ENCODE measurements at regions not wholly inside any gene's neighbourhood (a gene's known extent, or its start where the extent isn't known, plus 50 kb on each side); places are given as distances from the start of the nearest gene placed in this dataset.
"Not testable (repeated sequence)": the region's sequence is repeated elsewhere in the genome, so short reads cannot be mapped to it uniquely, and the experiment has no call there.

GRCh38 chr6:159400826-159401225 is 231.6 kb downstream of the FNDC1 start:
- DNase-seq (ENCODE audit: low read depth): no peak

- no peak for DNase-seq (ENCODE audit: low read depth)
These were observed 230.6 kb downstream of the FNDC1 start for GRCh38 chr6:159399751-159400221.

DNA sequence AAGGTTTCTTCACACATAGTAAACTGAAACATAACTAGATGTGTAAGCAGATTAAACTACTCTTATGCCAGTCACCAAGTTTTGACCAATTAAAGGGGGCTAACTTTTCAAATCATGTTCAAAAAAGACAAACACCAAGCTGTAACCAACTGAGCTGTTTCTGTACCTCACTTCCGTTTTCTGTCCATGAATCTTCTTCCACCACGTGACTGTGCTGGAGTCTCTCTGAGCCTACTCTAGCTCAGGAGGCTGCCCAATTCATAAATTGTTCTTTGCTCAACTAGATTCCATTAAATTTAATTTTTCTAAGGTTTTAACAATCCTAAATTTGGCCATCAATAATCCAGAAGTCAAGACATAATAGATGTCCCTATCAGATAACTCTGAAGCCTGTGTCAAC is 229.4 kb downstream of the FNDC1 start:
- DNase-seq (ENCODE audit: low read depth): no peak

- no peak for DNase-seq (ENCODE audit: low read depth)
These were observed 228.6 kb downstream of the FNDC1 start for GRCh38 chr6:159397753-159398152.

DNA sequence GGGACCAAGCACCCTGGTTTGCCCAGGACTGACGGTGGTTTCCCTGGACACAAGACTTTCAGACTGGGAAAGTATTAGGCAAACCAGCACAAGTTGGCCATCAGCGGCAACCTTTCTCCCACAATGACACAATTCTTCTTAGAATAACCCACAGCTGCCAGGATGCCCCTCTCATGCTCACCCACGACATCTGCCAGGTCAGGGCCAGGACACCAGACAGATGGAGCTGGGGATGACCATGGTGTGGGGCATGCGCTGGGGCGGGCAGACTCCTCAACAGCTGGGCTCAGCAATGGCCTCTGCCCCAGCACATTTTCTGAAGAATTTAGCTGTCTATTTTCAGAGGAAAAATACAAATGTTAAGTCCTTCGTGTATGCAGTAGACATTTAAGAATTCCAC is 226.4 kb downstream of the FNDC1 start:
- DNase-seq (ENCODE audit: low read depth): no peak

DNA sequence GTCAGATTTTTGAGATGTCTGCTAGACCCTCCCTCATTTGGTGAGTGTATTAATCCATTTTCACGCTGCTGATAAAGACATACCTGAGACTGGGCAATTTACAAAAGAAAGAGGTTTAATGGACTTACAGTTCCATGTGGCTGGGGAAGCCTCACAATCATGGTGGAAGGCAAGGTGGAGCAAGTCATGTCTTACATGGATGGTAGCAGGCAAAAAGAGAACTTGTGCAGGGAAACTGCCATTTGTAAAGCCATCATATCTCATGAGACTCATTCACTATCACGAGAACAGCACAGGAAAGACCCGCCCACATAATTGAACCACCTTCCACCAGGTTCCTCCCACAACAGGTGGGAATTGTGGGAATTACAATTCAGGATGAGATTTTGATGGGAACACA is 223.5 kb downstream of the FNDC1 start:
- not testable (repeated sequence) for DNase-seq (ENCODE audit: low read depth)

DNA sequence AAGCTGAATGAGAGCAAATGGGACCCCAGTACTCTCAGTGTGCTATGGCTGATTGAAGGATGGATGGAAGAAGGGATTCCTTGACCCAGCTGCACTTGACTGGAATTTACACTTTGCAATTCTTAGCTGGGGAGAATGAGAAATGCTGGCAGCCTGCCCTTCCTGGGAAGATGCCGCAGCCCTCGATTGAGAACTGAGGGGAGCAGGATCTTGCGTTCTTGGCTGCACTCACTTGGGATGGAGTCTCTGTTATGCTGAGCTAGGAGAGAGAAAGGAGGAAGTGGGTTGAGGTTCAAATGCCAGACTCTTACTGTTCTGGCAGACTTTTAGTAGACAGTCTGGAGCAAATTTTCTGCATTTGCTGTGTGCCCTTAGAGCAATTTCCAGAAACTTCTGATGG is 221.2 kb downstream of the FNDC1 start:
- DNase-seq (ENCODE audit: low read depth): no peak

- DNase-seq (ENCODE audit: low read depth): no peak
These were observed 220.5 kb downstream of the FNDC1 start for GRCh38 chr6:159389695-159390094.

DNA sequence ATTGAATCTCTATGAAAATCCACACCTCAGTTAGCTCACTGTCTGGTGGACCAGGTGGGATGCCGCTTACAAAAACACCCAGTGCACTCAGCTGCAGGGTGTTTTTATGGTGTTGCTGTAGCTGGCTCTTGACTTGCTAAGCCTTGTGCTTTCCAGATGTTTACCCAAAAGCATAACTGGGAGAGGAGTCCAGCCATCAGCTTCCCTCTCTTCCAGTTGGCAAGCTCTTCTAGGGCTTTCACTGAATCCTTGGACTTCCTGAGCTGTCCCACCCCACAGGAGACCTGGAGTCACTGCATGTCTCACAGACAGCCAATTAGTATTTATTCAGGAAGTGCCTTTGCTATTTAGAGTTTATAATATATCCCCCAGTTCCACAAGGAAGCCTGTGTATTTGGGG is 210.9 kb downstream of the FNDC1 start:
- no peak for DNase-seq (ENCODE audit: low read depth)

DNA sequence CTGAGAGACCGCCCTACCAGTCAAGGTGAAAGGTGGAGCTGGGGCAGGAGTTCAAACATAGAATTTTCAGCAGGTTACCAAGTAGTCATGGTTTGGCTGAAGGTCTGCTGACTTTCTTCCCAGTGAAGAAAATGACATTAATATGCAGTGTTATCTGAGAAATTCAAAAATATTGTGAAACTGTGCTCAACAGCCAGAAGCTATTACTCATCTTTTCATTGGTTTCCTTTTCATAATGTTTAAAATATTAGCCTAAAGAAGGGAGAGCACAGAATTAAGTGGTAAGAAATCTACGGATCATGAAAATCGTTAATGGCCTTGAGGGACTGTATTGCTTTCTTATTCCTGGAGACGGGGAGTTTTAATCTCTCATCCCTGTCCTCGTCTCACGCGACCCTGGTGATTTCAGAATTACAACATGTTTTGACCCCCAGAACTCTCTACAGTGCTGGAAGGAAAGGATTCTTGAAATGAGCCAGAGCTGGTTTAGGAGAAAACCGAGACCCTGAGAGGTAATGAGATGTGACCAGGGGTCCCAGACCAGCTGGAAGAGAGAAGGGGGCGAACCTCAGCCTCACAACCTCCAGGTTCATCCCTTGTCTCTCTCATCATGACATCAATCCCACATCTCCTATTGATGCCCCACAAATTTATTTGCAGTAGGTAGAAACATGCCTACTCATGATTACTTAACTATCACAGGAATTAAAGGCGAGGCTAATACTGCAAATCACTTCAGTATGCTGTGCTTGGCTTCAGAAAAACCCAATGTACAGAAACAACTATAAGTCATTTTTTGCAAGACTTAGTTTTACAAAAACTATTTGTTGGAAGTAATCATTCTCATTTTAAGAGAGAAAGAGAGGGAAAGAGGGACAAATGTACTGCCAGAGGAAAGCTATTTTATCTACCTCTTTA is 209.5 kb downstream of the FNDC1 start:
- no peak for DNase-seq (ENCODE audit: low read depth)

DNA sequence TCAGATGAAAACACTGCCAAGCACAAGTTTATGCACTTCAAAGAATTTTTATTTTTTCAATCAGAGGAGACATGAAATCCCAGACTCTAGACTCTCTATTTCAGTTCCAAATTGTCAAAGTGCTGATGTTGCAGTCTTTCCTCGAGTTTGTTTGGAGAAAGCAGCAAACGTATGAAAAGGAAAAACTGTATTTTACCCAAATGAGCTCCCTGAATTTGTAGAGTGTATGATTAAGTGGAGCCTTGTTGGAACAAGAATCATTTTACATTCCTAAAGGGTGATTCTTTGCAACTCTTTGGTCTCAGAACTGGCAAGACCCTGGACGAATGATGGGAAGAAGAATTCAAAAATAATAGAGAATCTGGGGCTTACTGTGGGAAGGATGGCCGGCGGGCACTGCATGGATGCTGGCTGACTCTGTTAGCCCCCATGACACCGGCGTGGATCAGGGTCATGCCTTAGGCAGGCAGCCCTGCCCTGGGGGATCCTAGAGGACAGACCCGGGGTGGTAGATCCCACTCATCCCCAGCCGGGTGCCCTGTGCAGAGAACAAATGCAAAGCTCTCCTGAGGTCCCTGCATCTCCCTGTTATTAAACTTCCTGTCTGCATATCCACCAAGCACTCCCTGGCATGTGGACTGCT is 207.4 kb downstream of the FNDC1 start:
- no peak for DNase-seq (ENCODE audit: low read depth)

DNA sequence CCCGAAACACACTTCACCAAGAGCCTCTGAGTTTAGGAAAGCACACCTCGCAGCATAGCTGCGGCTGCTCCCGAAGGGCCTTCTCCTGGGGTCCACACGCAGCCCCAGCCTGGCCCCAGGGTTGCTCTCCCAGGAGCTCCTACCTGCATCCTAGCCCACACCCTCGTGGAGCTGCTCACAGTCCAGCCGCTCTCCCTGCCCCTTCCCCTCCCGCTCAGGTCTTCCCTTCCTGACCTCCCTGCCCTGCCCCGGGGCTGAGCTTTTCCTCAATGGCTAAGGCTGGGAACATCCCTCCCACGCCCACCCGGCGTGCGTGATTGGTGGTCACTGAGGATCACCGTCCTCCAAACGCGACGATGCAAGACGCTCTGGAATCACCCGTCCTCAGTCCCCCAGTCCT is 205.8 kb downstream of the FNDC1 start:
- no peak for DNase-seq (ENCODE audit: low read depth)

DNA sequence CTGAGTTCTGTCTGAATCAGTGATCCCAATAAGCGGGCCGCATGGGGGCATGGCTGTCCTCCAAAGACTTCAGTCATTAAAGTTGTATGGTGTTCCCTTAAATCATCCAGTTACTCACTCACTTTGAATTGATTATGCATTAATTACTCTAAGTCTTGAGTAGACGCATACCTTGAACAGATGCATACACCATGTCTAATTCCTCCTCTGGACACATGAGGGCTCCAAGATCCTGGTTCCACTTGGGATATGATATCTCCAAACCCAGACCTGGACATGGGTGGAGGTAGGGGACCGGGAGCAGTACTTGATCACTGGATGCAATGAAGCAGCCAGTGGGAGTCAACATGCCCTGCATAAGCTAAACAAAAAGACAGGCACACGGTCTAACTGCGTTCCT is 204.5 kb downstream of the FNDC1 start:
- no peak for DNase-seq (ENCODE audit: low read depth)

DNA sequence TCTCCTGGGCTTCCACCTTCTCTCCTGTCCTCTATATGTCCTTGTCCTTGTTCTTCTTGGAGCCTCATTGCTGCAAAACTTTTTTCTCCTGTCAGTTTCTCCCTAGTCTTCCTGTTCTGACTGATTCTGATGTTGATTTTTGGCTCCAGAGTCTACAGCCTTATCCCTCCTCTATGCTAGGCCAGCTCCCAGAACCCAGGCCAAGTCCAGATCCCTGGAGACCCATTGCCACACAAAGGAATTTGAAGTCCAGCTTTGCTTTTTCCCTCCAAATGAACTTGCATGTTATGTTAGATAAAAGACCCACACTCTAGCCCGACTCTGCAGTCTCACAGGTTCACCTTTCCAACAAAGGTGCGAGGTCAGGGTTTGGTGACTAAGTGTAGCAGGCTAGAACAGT is 203.1 kb downstream of the FNDC1 start:
- no peak for DNase-seq (ENCODE audit: low read depth)

DNA sequence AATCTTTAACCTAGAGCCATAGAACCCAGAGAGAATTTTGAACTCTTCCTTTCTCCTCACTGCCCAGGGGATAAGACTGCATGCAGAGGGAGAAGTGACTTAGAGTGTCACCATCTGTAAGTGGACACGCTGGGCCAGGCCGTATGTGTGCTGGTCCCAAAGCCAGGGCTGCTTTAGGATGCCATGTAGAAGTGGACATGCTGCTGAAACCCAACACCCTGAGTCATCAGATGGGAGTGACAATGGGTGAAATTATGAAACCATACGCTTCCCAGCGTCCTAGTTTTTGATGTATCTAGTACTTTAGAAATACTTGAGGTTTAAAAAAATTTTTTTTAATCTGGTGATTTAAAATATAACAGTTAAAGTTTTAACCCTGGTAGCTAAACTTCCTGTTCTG is 191.1 kb downstream of the FNDC1 start:
- DNase-seq (ENCODE audit: low read depth): no peak

- DNase-seq (ENCODE audit: low read depth): no peak
These were observed 190.5 kb downstream of the FNDC1 start for GRCh38 chr6:159359581-159360297.

GRCh38 chr6:159358562-159358961 is 189.4 kb downstream of the FNDC1 start:
- DNase-seq (ENCODE audit: low read depth): no peak

DNA sequence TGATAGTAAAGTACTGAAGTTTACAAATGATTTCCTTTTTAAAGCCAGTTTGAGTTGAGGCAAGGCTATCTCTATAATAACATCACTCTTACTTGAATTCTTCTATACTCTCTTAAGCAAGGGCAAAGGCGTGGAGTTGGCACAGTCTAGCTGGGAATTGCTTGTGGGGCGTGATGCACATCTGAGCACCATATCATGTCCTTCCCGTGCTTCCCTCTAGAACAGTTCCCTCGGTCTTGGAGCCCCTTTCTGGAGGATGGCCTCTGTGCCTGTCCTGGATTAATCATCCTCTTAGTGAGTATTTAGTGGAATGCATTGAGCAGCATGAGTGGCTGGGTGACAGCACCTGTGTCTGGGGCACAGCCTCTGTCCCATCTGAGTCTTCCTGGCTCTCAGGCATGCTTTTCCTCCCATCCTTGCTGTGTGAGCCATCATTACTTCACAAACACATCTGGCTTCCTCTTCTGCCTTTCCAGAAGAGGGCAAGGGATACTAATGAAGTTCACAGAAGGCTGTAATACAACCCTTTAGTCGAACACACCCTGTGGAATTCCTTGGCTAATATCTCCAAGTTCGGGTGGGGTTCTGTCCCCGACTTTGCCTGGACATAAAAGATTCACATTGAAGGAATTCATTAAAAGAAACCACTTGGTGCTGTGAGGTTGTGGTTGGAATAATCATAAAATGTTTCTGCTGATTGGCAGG is 188.2 kb downstream of the FNDC1 start:
- no peak for DNase-seq (ENCODE audit: low read depth)

GRCh38 chr6:159353193-159353592 is 184.0 kb downstream of the FNDC1 start:
- DNase-seq (ENCODE audit: low read depth): no peak

DNA sequence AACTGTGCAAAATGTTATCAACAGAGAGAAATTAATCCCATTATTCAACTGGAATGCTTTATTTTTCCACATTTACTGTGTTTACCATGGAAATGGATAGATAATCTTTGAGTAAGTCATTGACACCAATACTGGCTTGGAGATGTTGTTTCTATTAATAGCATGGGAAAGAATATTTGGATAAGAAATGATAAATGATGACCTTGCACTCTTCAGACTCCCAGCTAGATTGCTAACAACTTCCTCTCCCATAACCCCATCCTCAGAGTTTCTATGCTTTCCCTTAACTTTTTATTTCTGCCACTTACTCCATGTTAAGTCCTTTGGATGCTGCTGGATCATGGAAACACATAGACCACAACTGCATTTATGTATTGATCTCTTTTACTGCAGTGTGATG is 182.5 kb downstream of the FNDC1 start:
- DNase-seq (ENCODE audit: low read depth): no peak

DNA sequence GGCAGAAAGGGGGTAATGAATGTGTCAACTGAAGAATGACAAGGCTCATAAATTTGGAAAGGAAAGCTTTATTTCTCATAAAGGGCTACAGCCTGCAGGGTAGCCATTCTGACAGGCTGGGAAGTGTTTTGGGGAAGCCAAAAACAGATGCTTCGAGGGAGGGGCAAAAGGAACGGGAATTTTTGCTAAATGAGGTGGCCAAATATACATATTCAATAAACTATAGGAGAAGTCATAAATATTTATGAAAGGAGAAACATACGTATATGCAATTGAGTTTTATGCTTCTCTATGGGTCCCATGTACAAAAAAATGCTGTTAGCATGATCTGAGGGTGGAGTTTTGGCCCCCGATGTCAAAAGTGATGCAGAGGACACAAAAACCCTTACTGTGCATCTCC is 180.7 kb downstream of the FNDC1 start:
- DNase-seq (ENCODE audit: low read depth): no peak

DNA sequence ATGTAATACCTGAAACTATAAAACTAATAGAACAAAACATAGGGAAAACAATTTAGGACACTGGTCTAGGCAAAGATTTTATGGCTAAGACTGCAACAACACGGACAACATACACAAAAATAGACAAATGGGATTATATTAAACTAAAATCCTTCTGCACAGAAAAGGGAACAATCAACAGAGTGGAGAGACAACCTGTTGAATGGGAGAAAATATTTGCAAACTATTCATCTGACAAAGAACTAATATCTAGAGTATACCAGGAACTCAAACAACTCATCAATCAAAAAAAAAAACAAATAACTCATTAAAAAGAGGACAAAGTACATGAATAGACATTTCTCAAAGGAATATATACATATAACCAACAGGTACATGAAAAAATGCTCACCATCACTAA is 174.5 kb downstream of the FNDC1 start:
- DNase-seq (ENCODE audit: low read depth): no peak

Data from fibroblast of gingiva (primary cell).